HG02970 (cell line): ENCODE measurements at regions not wholly inside any gene's neighbourhood (a gene's known extent, or its start where the extent isn't known, plus 50 kb on each side); places are given as distances from the start of the nearest gene placed in this dataset.
A peak's percentile ranks its signal among the peaks of the same experiment; 100 is the strongest.
"Not testable (repeated sequence)": the region's sequence is repeated elsewhere in the genome, so short reads cannot be mapped to it uniquely, and the experiment has no call there.

Experiments used
- ATAC-seq: cut with Tn5 transposase; IDR thresholded peaks from one replicate; pipeline ENCODE4 v1.9.1; 2021; ENCODE audit warnings: mild to moderate bottlenecking, moderate library complexity, moderate number of reproducible peaks; ENCODE audit not compliant: unreplicated experiment, low FRiP score

DNA sequence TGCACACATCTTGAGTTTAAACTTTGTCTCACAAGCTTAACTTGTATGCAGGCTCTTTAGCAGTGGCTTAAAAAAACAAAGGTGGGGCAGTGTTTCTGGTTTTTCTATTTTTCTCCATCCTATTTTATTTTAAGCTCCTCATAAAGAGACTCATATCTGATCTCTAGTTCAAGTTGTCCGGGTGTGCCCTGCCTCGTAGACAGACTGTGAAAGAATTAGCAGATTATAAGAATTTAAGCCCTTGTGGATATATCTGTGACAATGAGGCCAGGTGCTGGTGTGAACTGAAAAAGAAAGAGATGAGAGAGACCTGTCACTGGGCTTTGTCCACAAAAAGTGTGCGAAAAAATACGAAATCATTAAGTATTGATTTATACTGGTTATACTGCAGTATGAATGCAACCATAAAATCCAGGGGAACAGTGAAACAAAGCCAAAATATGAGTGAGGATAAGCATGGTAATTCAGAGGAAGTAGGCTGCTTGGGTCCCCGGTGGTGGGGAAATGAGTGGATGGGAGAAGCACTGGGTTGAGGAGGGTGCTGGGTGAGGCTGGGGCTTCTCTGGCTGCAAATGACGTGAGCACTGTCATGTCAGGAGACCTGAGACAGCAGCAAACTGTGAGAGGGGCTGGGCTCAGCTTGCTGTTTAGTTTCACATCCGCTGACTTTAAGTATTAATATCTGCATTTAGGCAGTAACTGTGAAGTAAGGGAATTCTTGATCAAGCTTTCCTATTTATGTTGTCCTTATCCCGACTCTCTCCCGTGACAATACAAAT is 179.7 kb upstream of the ANKRD55 start:
- ATAC-seq: peak; percentile 71

DNA sequence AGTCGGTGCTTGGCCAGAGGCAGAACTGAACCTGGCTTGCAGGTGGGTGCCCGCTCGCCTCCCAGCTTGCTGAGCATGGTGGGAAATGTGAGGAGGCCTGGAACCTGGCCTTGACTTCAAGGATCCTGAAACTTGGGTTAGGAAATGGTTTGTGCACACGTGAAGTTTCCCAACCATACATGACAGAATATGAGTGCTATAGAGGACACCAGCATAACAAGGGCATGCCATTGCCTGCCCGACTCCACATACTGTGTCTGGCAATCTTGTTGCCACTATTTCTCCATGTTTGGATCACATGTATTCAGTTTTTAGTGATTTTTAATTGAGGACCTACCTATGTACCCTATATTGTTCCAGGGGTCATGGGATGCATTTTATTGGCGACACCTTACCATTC is 177.6 kb upstream of the ANKRD55 start:
- no peak for ATAC-seq

DNA sequence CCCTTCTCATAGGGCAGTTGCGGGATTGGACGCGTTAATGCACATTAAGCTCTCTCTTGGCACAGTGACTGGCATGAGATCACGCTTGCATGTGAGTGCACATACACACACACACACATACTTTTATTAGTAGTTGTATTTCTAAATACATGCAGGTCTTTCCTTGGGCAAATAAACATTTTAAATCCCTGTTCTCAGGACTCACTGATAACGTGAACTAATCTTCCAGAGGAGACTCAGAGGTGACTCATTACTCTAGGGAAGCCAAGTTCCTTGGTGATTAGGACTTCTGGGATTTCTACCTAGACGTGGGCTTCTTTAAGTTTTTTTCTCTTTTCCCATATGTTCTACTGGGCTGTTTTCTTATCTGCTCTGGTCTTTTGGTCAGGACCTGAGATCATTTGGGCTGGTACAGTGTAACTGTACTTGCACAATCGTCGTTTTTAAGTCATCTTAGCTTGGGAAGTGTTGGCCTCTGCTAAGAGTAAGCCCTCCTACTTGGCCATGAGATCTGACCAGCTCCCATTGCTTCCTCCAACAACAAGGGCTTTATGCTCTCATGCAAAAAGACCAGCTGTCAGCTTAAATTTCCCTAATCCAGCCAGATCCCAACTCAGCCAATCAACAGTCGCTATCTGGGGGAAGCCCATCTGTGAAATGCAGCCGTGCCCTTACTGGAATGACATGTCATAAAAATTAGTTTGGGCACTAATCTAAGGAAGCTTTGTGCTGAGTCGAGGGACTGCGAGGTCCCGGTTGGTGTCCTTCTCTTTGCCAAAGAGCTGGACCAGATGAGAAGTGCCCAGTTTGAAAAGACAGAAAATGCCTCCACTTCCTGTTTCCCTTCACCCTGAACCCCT is 176.4 kb upstream of the ANKRD55 start:
- no peak for ATAC-seq

DNA sequence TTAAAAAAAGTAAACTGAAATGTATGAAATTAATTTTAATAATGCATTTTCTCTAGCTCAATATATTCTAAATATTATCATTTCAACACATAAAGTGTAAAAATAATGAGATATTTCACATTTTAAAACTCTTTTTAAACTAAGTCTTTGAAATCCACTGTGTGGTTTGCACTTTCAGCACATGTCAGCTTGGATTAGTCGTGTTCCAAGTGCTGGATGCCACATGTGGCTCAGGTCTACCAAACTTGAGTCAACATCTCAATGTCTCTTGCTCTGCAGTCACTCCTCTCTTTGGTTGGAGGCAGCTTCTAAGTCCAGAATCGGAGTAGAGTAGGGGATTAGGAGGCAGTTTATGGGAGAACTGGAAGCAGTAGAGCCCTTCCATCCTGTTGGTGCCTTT is 173.7 kb upstream of the ANKRD55 start:
- no peak for ATAC-seq

DNA sequence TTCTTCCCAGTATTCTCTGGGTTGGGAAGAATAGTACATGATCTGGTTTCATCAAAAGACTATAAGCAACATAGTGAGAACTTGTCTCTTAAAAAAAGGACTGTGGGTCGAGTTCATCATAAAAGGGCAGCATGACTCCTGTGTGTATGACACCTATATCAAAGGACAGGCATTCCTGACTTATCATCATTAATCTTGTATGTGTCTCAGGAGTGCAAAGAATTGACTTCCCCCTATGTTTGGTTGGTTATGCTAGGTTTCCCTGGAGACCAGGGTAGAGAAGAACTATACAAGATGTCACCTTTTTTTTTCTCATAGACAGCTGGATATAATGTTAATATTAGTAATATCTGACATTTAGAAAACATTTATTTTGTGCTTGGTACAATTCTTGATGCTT is 173.1 kb upstream of the ANKRD55 start:
- no peak for ATAC-seq

DNA sequence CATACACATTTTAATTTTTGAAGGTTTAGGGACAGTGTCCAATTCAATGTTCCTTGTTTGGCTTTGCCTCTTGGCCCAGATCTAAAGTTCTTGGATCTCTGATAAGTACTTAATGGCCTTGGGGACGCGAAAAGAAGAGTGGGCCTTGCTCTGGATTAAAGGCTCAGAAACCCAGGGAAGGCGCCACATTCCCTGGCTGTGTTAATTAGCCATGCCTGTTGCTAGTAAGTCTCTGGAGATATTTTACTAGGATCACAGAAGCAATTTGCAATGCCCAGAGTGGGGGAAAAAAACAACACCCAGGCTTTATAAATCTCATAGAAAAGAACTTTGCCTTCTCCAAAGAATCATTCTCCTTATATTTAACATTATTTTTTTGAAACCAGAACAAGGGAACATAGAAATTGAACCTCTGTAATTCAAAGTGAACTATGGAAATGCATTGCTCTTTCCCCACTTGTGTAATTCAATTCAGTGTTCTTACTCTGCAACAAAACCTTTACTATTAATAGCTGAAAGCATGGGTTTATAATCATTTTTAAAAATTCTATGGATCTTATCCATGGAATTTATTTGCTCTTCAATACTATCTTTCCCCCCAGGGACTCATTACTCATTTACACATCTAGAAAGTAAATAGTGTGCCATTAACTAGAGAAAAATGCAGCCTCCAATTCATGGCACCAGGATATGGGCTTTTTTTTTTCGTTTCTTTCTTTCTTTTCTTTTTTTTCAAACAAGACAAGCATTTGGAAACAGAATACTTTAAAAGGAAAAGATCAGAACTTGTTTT is 172.2 kb upstream of the ANKRD55 start:
- ATAC-seq: no peak

DNA sequence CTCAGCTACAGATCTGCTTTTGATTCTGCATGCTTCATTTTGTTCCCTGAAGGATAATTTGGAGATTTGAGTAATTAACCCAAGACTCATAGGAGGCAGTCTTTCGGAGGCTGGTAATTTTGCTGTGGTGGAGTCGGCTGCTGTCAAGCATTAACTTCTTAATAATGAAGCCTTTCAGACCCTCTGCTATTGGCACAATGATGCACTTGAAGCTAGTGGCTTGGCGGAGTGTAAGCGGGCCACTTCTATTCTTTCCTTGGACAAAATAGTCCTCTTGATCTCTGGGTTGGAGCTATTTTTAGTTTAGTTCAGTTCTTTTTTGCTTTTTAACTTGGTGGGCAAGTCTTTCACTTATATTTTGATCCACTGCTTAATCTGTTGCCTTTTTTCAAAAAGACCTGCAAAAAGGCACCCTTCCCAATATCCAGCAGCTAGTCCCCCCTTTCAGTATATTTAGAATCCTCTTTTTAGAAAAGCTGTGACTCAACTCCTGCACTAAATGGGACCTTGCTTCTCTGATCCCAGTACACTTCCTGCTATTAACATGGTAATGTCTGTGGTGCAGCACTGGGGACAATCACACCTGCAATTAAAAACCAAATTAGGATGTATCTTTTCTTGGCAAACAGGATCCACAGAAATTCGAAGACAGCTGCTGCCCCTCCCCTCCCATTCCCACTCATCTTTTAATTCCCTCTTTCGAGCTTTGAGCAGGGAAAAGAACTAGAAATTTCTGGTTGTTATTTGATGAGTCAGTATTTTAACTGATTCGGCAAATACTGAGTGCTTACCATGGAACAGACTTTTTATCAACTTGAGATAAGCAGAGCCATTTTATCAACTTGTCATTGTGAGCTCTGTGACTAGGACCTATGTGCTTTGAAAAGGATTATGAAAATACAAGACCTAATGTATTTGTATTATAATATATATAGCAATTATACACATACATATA is 169.4 kb upstream of the ANKRD55 start:
- ATAC-seq: no peak

DNA sequence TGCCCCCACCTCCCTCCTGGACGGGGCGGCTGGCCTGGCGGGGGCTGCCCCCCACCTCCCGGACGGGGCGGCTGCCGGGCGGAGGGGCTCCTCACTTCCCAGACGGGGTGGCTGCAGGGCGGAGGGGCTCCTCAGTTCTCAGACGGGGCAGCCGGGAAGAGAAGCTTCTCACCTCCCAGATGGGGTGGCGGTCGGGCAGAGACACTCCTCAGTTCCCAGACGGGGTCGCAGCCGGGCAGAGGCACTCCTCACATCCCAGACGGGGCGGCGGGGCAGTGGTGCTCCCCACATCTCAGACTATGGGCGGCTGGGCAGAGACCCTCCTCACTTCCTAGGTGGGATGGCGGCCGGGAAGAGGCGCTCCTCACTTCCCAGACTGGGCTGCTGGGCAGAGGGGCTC is 164.7 kb upstream of the ANKRD55 start:
- ATAC-seq: not testable (repeated sequence)

DNA sequence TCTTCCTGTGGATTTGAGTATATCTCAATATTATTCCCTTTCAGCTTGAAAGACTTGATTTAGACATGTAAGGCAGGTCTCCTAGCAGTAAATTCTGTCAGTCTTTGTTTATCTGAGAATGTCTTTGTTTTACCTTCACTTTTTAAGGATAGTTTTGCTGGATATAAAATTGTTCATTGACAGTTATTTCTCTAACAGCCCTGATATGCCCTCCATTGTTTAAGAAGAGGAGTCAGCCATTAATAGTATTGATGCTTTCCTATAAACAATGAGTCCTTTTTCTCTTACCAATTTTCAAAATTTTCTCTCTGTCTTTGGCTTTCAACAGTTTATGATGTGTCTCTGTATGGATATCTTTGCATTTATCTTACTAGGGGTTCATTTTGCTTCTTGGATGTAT is 163.5 kb upstream of the ANKRD55 start:
- ATAC-seq: no peak

DNA sequence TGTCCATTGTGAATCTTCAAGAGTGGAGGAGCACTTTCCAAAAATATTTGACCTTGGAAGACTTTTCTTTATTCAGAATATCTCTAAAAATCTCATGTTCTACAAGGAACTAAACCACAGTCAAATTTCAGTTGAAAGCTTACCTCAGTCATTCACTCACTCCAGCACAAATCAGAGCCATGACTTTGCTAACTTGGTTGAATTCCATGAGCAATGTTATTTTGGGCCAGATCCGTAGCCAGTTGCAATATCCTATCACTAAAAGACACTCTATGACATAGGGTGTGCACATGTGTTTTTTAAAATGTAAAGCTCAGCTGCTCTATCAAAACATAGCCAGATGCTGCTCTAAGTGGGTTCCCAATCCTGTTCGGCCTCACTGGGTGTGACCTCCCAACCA is 156.1 kb upstream of the ANKRD55 start:
- no peak for ATAC-seq

DNA sequence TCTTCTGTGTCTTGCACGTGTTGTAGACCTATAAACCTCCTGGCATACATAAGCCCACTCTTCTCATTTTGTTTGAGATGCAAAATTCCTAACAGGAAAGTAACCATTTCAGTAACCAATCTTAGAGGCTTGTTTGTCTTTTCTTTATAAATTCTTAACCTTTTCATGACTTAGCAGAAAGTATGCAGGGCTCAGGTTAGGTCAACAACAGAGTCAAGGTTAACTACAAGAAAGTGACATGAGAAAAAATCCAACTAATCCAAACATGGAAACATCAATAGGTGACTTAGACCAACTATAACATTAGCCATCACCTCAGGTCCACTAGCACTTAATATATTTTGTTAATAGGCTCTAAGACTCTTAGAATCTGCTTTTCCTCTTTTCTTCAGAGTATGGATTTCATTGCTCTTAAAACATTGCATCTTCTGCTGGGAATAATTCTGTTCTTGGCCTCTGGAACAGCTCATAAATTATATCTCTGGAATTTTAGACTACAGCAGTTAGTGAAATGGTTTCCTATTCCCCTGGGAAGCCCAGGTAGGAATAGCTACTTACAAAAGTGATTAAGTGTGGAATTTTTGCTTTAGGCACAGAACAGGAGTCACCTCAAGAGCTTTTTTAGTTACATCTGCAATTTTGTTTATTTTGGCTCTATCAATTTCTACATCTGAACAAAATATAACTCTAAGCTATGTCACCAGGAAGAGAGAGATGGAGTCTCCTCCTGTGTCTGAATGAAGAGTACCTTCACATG is 155.3 kb upstream of the ANKRD55 start:
- no peak for ATAC-seq

DNA sequence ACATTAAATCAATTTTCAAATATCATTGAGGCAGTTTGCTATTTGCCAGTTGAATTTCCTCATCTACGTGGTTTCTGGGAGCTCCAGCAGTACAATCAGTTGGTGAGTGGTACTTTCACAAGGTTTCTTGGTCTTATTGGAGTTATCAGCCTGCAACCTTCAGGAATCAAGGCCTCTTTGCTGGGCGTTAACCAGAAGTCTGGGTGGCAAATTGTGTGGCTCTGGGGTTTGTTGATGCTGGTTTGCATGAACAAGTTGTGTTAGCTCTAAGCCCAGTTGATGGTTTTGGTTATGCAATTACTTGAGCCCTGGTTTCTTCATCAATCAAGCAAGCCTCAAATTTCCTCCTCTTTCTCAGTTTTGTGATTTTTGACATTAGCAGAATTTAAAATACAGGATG is 152.9 kb upstream of the ANKRD55 start:
- no peak for ATAC-seq

DNA sequence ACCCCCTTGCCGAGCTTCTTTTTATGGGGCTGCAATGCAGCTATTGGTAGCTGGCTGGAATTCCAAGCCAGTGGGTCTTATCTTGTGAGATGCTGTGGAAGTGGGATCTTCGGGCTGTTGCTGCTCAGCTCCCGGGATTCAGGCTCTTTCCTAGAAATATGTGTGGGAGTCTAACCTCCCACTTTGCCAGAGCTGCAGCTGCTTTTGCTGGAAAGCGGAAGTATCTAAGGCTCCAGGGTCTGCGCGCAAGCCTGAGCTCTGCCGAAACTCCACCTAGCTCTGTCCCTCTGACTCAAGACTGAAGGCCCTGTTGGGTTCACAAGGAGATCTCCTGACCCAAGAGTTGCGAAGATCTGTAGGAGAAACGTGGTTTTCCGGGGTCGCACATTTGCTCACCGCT is 151.1 kb upstream of the ANKRD55 start:
- no peak for ATAC-seq

DNA sequence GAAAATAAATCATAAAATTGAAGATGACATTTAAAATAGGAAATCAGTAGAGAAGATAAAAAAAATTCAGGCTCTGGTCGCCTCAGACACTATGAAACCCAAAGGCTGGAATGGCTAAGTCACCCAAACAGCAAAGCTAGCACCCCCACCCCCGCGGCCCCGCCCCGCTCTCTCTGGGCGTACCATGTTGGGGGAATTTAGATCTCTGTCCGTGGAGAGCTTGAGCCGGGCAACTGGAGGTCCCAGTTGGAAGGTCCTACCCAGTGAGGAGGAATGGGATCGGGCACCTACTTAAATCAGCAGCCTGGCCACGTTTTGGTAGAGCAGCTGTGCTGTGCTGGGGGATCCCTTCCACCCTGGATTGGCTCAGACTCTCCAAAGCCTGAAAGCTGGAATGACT is 150.6 kb upstream of the ANKRD55 start:
- ATAC-seq: no peak

DNA sequence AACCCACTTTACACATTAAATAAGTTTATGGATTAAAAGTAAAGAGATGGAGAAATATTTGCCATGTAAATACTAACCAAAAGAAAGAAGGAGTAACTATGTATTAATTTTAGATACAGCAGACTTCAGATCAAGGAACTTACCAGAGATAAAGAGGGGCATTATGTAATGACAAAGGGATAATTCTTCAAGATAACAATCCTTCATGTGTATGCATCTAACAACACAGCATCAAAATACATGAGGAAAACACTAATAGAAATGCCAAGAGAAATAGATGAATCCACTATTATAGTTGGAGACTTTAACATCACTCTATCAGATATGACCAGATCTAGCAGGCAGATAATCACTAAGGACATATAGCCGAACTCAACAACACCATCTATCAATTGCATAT is 149.8 kb upstream of the ANKRD55 start:
- ATAC-seq: no peak

DNA sequence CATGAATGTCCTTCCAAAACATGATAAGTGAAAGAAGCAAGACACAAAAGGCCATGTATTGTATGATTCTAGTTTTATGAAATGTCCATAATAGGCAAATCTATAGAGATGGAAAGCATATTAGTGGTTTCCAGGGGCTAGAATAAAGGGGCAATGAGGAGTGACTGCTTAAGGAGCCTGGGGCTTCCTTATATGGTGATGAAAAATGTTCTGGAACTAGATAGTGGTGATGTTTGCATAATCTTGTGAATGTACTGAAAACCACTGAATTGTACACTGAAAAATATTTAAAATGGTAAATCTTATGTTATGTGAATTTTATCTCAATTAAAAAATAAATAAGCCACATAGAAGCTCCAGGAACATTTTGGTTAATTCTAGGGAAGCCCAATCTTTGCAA is 144.4 kb upstream of the ANKRD55 start:
- no peak for ATAC-seq

DNA sequence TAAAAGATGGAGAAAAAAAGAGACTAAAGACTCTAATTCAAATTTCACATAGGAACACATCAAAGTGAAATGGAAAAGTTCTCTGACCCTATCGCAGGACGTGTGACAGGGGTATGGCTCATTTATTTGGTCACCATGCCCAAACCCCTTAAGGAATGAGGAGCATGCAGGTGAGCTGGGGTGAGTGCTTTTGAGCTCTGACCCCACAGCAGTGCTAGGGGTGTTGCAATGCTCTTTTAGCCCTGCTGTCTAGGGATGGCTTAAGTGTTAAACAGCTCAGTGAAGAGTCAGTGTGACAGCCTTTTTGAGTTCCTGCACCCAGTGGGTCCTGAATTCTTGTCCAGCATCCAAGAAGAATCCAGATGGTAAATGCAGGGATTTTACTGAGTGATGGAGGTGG is 143.0 kb upstream of the ANKRD55 start:
- no peak for ATAC-seq

DNA sequence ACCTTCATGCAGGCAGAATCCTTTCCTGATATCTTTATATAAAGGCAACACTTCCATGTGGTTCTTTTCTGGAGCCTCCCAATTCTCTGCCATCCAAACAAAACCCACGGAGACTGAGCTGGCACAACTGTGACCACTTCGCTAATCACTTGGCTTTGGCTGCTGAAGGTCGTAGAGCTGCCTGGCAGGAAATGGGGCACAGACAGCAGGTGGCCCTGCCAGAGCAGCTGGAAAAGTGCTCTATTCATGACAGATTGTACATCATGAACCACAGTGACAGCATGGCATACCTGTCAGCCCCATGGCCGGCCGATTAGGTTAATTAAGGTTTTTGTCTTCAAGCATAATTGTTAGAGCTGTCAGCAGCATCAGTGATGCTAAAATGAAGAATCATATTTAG is 141.9 kb upstream of the ANKRD55 start:
- ATAC-seq: no peak

DNA sequence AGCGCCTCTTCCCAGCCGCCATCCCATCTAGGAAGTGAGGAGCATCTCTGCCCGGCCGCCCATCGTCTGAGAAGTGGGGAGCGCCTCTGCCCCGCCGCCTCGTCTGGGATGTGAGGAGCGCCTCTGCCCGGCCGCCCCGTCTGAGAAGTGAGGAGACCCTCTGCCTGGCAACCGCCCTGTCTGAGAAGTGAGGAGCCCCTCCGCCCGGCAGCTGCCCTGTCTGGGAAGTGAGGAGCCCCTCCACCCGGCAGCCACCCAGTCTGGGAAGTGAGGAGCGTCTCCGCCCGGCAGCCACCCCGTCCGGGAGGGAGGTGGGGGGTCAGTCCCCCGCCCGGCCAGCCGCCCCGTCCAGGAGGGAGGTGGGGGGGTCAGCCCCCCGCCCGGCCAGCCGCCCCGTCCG is 139.4 kb upstream of the ANKRD55 start:
- ATAC-seq: not testable (repeated sequence)
